ENCODE measurements at regions not wholly inside any gene's neighbourhood (a gene's known extent, or its start where the extent isn't known, plus 50 kb on each side); places are given as distances from the start of the nearest gene placed in this dataset.
A peak's percentile ranks its signal among the peaks of the same experiment; 100 is the strongest.
"Not testable (repeated sequence)": the region's sequence is repeated elsewhere in the genome, so short reads cannot be mapped to it uniquely, and the experiment has no call there.

DNA sequence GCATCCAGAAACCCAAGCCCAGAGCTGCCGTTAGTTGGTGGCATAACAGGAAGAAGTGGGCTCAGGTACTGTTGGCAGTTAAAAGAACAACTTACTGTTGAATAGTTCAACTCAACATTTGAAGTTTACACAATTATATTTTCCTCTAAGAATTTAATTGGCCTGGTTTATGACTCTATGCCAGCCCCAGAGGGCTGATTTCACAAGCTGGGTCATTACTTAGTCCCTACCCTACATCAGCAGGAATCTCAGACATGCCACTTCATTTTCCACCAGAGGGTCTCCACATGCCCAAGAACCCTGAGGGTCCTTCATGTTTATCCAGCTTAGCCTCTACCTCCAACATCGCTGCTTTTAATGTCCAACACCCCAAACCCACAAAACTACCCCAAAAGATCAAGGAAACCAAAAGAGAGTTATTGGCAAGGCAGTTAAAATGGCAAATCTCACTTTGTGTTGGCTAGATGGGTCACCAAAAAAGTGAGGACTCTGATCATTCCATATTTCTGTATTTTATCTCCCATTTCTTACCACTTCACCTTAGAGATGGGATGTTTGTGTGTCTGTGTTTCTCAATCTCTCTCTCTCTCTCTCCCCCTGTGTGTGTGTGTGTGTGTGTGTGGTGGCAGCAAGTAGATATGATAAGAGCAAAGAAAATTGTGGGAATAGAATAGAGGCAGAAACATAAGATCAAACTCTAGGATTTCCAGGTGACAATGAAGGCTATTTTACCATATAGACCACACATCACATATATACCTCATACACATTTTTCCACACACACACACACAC, 112.5 kb upstream of the TBX18 start:
- no peak for DNase-seq (ENCODE audit: low spot score)

DNA sequence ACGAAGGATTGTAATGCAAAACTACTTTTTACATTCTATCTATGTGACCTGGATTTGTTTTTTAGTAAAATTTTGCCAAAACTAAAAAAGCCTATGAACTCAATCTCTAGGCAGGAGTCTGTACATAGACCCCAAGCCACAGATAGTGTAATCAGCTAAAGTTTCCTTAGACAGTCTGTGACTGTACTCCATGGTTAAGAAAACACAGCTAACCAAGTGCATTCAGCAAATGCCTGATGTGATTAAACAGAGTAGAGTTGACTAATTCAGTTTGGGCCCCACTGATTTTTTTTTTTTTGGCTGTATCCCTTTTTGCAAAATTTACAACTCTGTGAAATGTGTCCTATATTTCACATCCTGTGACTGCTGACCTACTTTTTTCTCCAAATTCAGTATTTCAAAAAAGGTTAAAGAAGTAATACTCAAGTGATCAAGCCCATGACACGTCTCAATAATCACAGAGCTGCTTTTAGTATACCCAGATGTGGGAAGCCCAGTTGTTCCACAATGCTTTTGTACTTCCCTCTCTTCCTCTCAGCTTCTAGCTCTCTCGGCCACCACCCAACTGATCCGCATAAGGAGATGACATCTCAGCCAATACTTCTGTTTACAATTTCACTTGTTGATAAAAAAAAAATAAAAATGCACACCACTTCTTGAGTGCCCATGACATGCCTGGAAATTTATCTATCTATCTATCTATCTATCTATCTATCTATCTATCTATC, 108.8 kb upstream of the TBX18 start:
- DNase-seq (ENCODE audit: low spot score): no peak

DNA sequence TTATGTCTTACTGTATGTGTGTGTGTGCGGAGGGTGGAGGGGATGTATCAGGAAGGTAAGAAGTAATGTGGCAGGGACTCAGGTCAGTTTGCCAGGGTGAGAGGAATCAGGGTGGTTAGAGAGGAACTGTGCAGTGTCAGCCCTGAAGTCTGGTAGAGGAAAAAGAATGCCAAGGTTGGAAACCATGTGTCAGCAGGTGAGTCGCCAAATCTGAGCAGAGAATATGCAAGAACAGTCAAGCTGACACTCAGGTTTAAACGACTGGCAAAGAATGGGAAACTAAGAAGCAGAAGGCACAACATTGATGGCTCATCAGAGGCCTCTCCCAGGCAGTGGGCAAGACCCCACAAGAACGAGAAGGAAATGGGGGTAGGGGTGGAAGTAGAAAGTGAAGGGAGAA, 107.5 kb upstream of the TBX18 start:
- no peak for DNase-seq (ENCODE audit: low spot score)

GRCh38 chr6:84870672-84871071, 106.3 kb upstream of the TBX18 start:
- no peak for DNase-seq (ENCODE audit: low spot score)

GRCh38 chr6:84868149-84868548, 103.8 kb upstream of the TBX18 start:
- no peak for DNase-seq (ENCODE audit: low spot score)

DNA sequence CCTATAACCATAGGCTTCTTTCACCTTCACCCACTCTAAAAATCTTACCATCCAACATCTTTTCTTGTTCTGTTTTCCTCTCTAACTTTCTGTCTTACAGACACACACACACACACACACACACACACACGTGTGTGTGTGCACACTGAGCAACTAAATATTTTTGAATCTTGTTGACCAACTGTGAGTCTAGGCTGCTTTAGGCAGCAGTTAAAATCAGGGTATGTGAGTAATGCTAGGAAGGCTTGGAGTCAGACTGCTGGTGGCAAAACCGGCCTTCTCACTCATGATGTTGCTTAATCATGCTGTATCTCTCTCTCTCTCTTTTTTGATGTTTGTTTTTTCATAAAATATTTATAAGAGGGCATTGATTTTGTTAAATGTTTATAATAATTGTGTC, 103.1 kb upstream of the TBX18 start:
- peak; percentile 65 for DNase-seq (ENCODE audit: low spot score)

DNA sequence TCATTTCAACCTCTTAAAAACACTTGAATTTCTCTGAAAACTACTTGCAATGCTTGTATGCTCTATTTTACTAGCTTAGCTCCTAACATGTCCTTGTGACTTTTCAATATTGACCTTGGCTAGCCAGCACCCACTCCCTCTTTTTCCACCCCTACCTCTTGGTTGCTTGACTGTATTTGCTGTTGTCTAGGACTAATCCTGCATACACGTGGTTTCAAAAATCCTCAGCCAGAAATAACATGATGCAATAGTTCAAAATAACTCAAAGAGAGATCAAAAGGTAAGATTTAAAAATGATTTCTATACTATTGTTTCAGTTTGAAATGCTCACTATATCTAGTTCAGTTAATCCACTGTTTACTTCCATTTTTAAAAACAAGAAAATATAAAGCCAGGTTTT, 102.3 kb upstream of the TBX18 start:
- DNase-seq (ENCODE audit: low spot score): no peak

DNA sequence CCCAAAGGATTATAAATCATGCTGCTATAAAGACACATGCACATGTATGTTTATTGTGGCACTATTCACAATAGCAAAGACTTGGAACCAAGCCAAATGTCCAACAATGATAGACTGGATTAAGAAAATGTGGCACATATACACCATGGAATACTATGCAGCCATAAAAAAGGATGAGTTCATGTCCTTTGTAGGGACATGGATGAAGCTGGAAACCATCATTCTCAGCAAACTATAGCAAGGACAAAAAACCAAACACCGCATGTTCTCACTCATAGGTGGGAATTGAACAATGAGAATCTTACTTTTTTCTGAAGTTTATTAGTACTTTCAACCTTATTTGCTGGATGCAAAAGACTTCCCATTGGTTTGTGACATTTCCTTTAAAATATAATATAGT, 101.0 kb upstream of the TBX18 start:
- not testable (repeated sequence) for DNase-seq (ENCODE audit: low spot score)

DNA sequence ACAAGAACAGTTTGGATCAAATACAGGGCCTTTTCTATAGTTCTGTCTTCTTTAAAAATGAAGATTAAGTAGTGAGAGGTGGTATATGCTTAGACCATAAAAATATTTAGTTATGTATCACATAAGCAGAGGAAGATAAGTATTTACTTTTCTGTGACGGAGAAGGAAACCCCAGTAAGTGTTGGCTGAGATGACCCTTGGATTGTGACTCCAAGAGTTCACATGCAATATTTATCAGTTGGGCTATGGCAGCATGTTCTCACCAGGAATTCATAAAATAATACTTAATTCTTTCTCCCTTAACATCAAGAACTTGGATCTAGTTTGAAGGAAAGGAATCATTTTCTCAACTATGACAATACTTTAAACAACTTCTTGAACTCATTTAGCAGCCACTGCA, 98.4 kb upstream of the TBX18 start:
- no peak for DNase-seq (ENCODE audit: low spot score)

GRCh38 chr6:84860920-84861319, 96.5 kb upstream of the TBX18 start:
- no peak for DNase-seq (ENCODE audit: low spot score)

GRCh38 chr6:84860509-84860908, 96.1 kb upstream of the TBX18 start:
- no peak for DNase-seq (ENCODE audit: low spot score)

- no peak for DNase-seq (ENCODE audit: low spot score)
Measured at GRCh38 chr6:84854811-84855400, 90.5 kb upstream of the TBX18 start.

DNA sequence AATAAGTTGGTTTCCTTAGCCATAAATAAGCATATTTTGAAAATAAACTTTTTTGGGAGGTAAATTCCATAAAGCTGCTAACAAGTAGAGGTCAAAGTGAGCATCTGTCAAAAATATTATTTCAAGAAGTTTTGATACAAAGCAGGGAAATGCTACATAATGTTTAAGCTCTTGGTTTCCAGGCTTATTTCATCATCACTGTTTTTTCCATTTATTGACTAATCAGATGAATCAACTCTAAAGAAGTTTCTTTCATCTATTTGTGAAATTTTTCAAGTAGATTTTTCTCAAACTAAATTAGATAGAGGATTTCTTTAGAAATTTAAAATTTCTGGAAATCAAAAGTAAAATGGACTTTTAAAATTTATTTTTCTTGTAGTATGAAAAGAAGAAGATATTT, 89.5 kb upstream of the TBX18 start:
- no peak for DNase-seq (ENCODE audit: low spot score)

GRCh38 chr6:84848960-84849359, 84.6 kb upstream of the TBX18 start:
- no peak for DNase-seq (ENCODE audit: low spot score)

- no peak for DNase-seq (ENCODE audit: low spot score)
Measured at GRCh38 chr6:84847390-84848160, 83.2 kb upstream of the TBX18 start.

GRCh38 chr6:84842525-84843166, 78.2 kb upstream of the TBX18 start:
- peak; percentile 51 for DNase-seq (ENCODE audit: low spot score)

GRCh38 chr6:84837068-84837866, 72.9 kb upstream of the TBX18 start:
- not testable (repeated sequence) for DNase-seq (ENCODE audit: low spot score)

GRCh38 chr6:84836366-84836765, 72.0 kb upstream of the TBX18 start:
- DNase-seq (ENCODE audit: low spot score): no peak

DNA sequence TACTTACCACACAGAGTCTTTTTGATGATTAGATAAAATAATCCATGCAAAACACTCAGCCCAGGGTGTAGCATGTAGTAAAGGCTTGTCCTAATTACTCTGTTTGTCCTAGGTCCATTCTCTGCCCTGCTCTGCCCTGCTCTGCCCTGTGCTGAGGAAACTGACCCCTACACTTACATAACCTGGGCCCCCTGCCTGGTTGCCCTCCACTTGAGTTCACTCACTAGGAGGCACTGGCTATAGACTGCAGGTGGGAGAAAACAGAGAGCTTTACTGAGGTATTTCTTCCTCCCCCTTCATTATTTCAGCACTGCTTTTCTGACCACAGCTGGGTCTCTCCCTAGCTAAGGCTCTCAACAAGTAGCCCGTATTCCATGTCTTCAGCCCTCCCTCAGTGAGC, 70.9 kb upstream of the TBX18 start:
- DNase-seq (ENCODE audit: low spot score): no peak

GRCh38 chr6:84831924-84832323, 67.5 kb upstream of the TBX18 start:
- not testable (repeated sequence) for DNase-seq (ENCODE audit: low spot score)

- peak; percentile 24 for DNase-seq (ENCODE audit: low spot score)
Measured at GRCh38 chr6:84825461-84825860, 61.1 kb upstream of the TBX18 start.

All from AG20443 (cell line).